ENCODE measurements at regions not wholly inside any gene's neighbourhood (a gene's known extent, or its start where the extent isn't known, plus 50 kb on each side); places are given as distances from the start of the nearest gene placed in this dataset.

DNA sequence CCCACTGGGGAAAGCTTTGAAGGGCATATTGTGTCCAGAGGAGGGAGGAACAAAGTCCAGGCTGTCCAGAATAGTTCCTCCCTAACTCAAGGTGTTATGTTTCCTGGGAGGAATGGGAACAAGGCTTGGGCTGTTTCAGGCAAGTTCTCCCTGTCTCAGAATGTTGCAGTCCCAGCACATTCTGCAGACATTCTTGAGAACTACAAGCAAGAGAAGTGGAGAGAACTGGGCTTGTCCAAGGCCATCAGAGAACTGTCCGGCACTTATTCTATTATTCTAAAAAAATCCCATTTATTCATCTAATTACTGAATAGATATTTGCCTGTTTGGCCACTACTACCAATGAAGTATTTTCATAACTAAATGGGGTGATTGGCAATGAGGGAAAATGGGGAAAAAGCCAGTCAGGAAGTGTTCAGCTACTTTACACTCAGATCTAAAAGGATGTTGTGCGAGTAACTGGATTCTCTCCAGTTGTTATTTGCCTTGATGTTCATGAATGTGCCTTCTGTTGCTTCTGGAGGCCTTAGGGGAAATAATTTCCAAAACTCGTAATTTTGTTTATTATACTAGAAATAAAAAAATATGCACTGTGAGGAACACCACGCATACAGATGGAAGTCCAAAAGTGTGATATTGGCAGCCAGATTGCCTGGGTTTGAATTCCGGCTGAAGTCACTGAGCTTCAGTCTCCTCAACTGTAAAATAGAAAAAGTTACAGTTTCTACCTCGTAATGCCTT is 300.1 kb upstream of the RND3 start:
- H3K27ac ChIP-seq (ENCODE audit: low read depth, low read length), result no peak overlapping the region
- H3K36me3 ChIP-seq (ENCODE audit: insufficient read depth, low read length), result no peaks in the 10 kb centered on the region
- no peaks in the 10 kb centered on the region for H3K27me3 ChIP-seq (ENCODE audit: control insufficient read depth in 1 of 2, insufficient read depth in 2 of 2, low read length in 2 of 2)
- no peak overlapping the region for H3K9ac ChIP-seq (ENCODE audit: low read length)
- H3K4me1 ChIP-seq (ENCODE audit: insufficient read depth, low read length), result no peaks in the 10 kb centered on the region
- peaks cover 4% of the 10 kb centered on the region for H3K9me3 ChIP-seq (ENCODE audit: low read length)
- no peak overlapping the region for H3K4me3 ChIP-seq (ENCODE audit: low read depth in 1 of 2, low read length in 2 of 2)

DNA sequence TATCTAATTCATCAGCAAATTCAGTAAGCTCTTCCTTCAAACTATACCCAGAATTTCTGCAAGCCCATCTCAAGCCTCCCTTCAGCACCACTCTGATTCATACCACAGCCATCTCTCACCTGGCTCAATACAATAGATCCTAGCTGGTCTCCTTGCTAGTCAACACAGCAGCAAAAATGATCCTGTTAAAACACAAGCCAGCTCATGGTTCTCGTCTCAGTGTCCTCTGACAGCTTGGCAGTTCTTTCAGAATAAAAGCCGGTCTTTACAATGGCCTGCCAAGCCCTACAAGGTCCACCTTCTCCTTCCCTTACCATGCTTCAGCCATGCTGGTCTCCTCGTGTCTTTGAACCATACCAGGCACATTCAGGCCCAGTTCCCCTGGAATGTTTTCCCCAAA is 296.9 kb upstream of the RND3 start:
- Histone ChIP-seq H3K9ac (ENCODE audit: low read length) (no peak overlapping the region), H3K4me3 (ENCODE audit: low read depth in 1 of 2, low read length in 2 of 2) (no peak overlapping the region)

DNA sequence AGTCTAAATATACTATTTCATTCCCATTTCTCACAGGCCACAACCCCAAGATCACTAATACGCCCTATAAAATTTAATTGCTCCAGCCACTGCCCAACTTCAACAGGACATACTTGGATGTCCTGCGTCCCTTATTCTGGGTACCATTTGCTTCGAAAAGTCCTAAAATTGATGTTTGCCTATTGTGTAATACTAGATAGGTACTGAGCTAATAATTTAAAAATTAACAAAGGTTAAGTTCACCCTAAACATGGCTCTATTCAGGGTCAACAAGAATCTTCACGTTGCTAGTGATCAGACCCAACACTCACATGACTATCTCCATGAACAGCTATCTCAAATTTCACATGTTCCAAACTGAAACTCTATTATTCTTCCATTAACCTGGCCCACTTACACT is 296.4 kb upstream of the RND3 start:
- Histone ChIP-seq H3K36me3 (ENCODE audit: insufficient read depth, low read length) (no peaks in the 10 kb centered on the region), H3K4me1 (ENCODE audit: insufficient read depth, low read length) (no peaks in the 10 kb centered on the region), H3K4me3 (ENCODE audit: low read depth in 1 of 2, low read length in 2 of 2) (no peak overlapping the region), H3K27me3 (ENCODE audit: control insufficient read depth in 1 of 2, insufficient read depth in 2 of 2, low read length in 2 of 2) (no peaks in the 10 kb centered on the region), H3K9ac (ENCODE audit: low read length) (no peak overlapping the region), H3K9me3 (ENCODE audit: low read length) (no peaks in the 10 kb centered on the region), H3K27ac (ENCODE audit: low read depth, low read length) (no peak overlapping the region)

More for the DNA sequence above, 296.9 kb upstream of the RND3 start:
- no peaks in the 10 kb centered on the region for H3K27me3 ChIP-seq (ENCODE audit: control insufficient read depth in 1 of 2, insufficient read depth in 2 of 2, low read length in 2 of 2)
- no peaks in the 10 kb centered on the region for H3K9me3 ChIP-seq (ENCODE audit: low read length)
- no peaks in the 10 kb centered on the region for H3K4me1 ChIP-seq (ENCODE audit: insufficient read depth, low read length)
- no peaks in the 10 kb centered on the region for H3K36me3 ChIP-seq (ENCODE audit: insufficient read depth, low read length)
- H3K27ac ChIP-seq (ENCODE audit: low read depth, low read length), result no peak overlapping the region

DNA sequence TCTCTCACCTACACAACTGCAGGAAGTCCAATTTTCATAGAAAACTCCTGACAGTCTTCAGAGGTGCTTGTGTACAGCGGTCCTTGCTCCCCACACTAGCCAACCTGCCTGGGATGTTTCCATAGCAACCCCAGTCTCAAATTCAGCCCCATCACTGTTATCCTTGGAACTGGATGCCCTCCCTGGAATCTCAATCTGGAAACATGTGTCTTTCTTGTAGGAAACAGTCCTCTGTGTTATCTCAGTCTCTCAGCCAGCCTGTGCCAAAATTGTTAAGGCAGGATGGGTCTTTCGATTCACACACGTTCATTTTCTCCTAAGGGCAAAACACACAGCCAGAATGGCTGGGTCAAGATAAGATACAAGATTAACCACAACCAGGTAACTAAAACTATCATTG is 295.5 kb upstream of the RND3 start:
- no peaks in the 10 kb centered on the region for H3K27me3 ChIP-seq (ENCODE audit: control insufficient read depth in 1 of 2, insufficient read depth in 2 of 2, low read length in 2 of 2)
- no peaks in the 10 kb centered on the region for H3K36me3 ChIP-seq (ENCODE audit: insufficient read depth, low read length)
- no peaks in the 10 kb centered on the region for H3K9me3 ChIP-seq (ENCODE audit: low read length)
- no peaks in the 10 kb centered on the region for H3K4me1 ChIP-seq (ENCODE audit: insufficient read depth, low read length)
- H3K4me3 ChIP-seq (ENCODE audit: low read depth in 1 of 2, low read length in 2 of 2), result no peak overlapping the region
- no peak overlapping the region for H3K9ac ChIP-seq (ENCODE audit: low read length)
- no peak overlapping the region for H3K27ac ChIP-seq (ENCODE audit: low read depth, low read length)

DNA sequence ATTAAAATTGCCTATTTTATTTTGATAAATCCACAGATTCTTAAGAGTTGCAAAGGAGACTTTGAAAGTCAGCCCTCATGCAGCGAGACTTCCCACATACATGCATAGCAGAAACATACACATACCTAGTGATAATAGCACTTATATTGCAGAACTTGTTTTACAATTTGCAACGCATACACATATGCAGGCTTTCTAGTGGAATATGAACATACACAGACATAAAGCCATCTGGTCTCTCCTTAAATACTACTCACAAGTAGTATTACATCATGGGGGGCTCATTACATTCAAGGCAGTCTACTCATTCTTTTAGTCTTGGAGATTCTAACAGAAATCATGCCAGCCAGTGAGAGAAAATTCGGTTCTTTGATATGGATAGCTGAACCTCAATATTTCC is 295.1 kb upstream of the RND3 start:
- H3K9ac ChIP-seq (ENCODE audit: low read length), result no peak overlapping the region
- H3K4me3 ChIP-seq (ENCODE audit: low read depth in 1 of 2, low read length in 2 of 2), result no peak overlapping the region
- no peaks in the 10 kb centered on the region for H3K27me3 ChIP-seq (ENCODE audit: control insufficient read depth in 1 of 2, insufficient read depth in 2 of 2, low read length in 2 of 2)
- no peaks in the 10 kb centered on the region for H3K4me1 ChIP-seq (ENCODE audit: insufficient read depth, low read length)
- H3K36me3 ChIP-seq (ENCODE audit: insufficient read depth, low read length), result no peaks in the 10 kb centered on the region
- H3K27ac ChIP-seq (ENCODE audit: low read depth, low read length), result no peak overlapping the region
- H3K9me3 ChIP-seq (ENCODE audit: low read length), result no peaks in the 10 kb centered on the region

DNA sequence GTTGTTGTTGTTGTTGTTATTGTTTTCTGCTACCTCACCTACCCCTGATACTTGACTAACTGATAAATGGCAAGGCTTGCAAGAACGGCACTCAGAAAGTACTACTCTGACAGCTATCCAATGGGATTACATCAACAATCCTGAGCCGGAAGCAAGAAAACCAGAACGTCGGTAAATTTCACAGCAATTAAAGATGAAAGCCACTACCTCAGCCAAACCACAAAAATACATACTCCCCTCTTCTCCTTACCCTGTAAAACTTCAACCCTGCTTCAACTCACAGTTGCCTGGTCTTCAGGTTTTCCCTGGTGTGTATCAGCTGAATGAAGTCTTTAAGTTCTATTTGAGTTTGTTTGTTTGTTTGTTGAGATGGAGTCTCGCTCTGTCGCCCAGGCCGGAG is 293.7 kb upstream of the RND3 start:
- Histone ChIP-seq H3K27ac (ENCODE audit: low read depth, low read length) (no peak overlapping the region), H3K36me3 (ENCODE audit: insufficient read depth, low read length) (no peaks in the 10 kb centered on the region), H3K4me3 (ENCODE audit: low read depth in 1 of 2, low read length in 2 of 2) (no peak overlapping the region), H3K9ac (ENCODE audit: low read length) (no peak overlapping the region), H3K4me1 (ENCODE audit: insufficient read depth, low read length) (no peaks in the 10 kb centered on the region), H3K27me3 (ENCODE audit: control insufficient read depth in 1 of 2, insufficient read depth in 2 of 2, low read length in 2 of 2) (no peaks in the 10 kb centered on the region), H3K9me3 (ENCODE audit: low read length) (no peaks in the 10 kb centered on the region)

DNA sequence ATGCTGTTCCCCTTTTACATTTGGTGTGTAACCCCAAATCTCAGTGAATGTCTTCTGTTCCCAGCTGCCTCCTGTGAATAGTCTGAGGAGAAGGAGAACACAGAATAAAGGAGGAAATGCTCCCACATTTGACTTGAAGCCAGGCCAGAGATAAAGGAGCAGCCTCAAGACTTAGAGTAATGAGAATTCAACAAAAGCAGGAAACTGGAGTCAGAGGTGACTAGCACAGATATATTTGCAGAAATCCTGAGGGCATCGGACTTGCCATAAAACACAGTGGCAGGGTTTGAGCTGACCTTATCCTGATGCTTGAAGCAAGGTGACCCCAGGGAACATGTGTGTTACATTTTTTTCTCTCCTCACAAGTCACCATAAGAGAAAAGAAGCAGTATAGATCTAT is 291.4 kb upstream of the RND3 start:
- H3K27ac ChIP-seq (ENCODE audit: low read depth, low read length), result no peak overlapping the region
- no peak overlapping the region for H3K4me3 ChIP-seq (ENCODE audit: low read depth in 1 of 2, low read length in 2 of 2)
- no peaks in the 10 kb centered on the region for H3K4me1 ChIP-seq (ENCODE audit: insufficient read depth, low read length)
- no peaks in the 10 kb centered on the region for H3K27me3 ChIP-seq (ENCODE audit: control insufficient read depth in 1 of 2, insufficient read depth in 2 of 2, low read length in 2 of 2)
- H3K36me3 ChIP-seq (ENCODE audit: insufficient read depth, low read length), result no peaks in the 10 kb centered on the region
- no peak overlapping the region for H3K9ac ChIP-seq (ENCODE audit: low read length)
- H3K9me3 ChIP-seq (ENCODE audit: low read length), result no peaks in the 10 kb centered on the region

DNA sequence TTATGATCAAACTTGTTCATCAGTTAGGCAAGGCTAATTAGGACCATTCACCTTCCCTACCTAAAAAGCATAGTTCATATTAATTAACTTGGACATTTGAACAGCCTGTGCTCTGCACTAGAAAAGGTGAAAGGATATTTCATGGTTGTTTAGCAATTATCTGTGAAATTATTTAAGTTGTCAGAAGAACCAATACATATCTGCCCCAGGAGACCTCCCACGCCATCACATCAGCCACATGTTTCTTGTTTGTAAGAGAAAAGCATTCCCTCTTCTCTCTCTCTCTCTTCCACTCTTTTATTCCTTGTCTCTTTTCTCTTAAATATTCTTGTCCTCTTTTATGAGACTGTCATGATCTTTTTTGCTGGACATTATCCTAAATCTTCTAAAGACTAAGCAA is 282.0 kb upstream of the RND3 start:
- H3K4me3 ChIP-seq (ENCODE audit: low read depth in 1 of 2, low read length in 2 of 2), result no peak overlapping the region
- H3K4me1 ChIP-seq (ENCODE audit: insufficient read depth, low read length), result no peaks in the 10 kb centered on the region
- no peak overlapping the region for H3K9ac ChIP-seq (ENCODE audit: low read length)
- H3K27ac ChIP-seq (ENCODE audit: low read depth, low read length), result no peak overlapping the region
- no peaks in the 10 kb centered on the region for H3K36me3 ChIP-seq (ENCODE audit: insufficient read depth, low read length)
- H3K9me3 ChIP-seq (ENCODE audit: low read length), result no peaks in the 10 kb centered on the region
- no peaks in the 10 kb centered on the region for H3K27me3 ChIP-seq (ENCODE audit: control insufficient read depth in 1 of 2, insufficient read depth in 2 of 2, low read length in 2 of 2)

DNA sequence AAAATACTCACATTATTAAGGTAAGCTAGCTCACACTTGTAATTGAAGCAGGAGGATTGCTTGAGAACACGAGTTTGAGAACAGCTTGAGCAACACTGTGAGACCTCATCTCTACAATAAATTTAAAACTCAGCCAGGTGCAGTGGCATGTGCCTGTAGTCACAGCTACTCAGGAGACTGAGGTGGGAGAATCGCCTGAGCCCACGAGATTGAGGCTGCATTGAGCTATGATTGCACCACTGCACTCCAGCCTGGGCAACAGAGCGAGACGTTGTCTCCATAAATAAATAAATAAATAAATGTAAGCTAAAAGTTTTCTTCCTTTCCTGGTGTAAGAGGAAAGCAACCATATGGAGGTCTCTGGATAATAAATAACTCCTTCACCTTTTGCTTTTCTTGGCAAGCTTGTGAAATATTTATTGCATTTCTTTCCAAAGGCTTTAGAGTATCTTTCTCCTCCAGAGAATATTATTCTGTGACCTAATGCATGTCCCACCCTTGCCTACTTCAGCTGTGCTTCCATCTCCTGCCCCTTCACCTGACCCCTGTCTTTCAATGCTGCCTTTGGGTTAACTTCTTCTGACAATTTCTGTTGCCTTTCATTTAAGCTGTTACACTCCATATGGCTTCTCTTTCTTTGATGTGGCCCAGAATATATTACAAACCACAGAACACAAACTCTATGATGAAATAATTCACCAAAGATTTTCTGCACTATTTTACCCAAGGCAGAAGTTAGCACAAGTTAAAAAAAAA is 280.7 kb upstream of the RND3 start:
- H3K27me3 ChIP-seq (ENCODE audit: control insufficient read depth in 1 of 2, insufficient read depth in 2 of 2, low read length in 2 of 2), result no peaks in the 10 kb centered on the region
- no peak overlapping the region for H3K4me3 ChIP-seq (ENCODE audit: low read depth in 1 of 2, low read length in 2 of 2)
- H3K27ac ChIP-seq (ENCODE audit: low read depth, low read length), result no peak overlapping the region
- no peak overlapping the region for H3K9ac ChIP-seq (ENCODE audit: low read length)
- no peaks in the 10 kb centered on the region for H3K4me1 ChIP-seq (ENCODE audit: insufficient read depth, low read length)
- no peaks in the 10 kb centered on the region for H3K36me3 ChIP-seq (ENCODE audit: insufficient read depth, low read length)
- H3K9me3 ChIP-seq (ENCODE audit: low read length), result no peaks in the 10 kb centered on the region

DNA sequence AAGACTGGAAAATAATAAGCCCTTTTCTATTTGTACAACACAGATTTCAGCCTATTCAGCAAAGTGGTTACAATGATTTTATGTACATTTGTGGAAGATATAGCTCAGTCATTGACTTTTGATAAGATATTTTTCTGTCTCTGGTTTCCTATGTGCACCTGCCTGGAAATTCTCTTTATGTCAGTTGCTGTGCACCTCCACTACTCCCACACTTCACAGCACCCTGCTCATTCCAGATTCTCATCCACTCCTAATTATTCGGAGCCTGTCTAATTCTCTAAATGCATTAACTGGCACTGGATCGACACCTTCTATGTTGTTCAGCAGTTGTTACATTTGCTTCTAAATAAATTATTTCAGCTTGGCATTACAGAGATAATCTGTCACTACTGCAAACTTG is 275.1 kb upstream of the RND3 start:
- H3K4me1 ChIP-seq (ENCODE audit: insufficient read depth, low read length), result no peaks in the 10 kb centered on the region
- H3K4me3 ChIP-seq (ENCODE audit: low read depth in 1 of 2, low read length in 2 of 2), result no peak overlapping the region
- H3K9me3 ChIP-seq (ENCODE audit: low read length), result no peaks in the 10 kb centered on the region
- H3K27me3 ChIP-seq (ENCODE audit: control insufficient read depth in 1 of 2, insufficient read depth in 2 of 2, low read length in 2 of 2), result no peaks in the 10 kb centered on the region
- no peak overlapping the region for H3K27ac ChIP-seq (ENCODE audit: low read depth, low read length)
- H3K36me3 ChIP-seq (ENCODE audit: insufficient read depth, low read length), result no peaks in the 10 kb centered on the region
- H3K9ac ChIP-seq (ENCODE audit: low read length), result no peak overlapping the region

DNA sequence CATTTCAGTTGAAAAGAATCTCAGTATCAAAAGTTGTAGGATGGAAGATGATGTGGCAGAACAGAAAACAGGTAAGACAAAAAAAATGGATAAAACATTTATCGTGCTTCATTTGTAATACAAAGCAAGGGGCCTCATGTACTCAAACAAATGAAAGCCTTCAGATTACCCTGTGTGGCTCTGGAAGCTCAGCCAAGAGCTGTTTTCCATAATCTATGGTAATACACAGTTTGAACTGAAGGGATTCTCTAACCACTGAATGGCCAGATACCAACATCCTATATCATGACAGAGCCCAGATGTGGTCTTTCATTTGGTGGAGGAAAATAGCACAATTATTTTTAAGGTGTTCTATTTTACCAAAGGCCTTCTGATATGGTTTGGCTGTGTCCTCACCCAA is 272.1 kb upstream of the RND3 start:
- H3K9me3 ChIP-seq (ENCODE audit: low read length), result no peaks in the 10 kb centered on the region
- no peaks in the 10 kb centered on the region for H3K36me3 ChIP-seq (ENCODE audit: insufficient read depth, low read length)
- H3K9ac ChIP-seq (ENCODE audit: low read length), result no peak overlapping the region
- H3K4me3 ChIP-seq (ENCODE audit: low read depth in 1 of 2, low read length in 2 of 2), result no peak overlapping the region
- H3K4me1 ChIP-seq (ENCODE audit: insufficient read depth, low read length), result no peaks in the 10 kb centered on the region
- H3K27ac ChIP-seq (ENCODE audit: low read depth, low read length), result no peak overlapping the region
- no peaks in the 10 kb centered on the region for H3K27me3 ChIP-seq (ENCODE audit: control insufficient read depth in 1 of 2, insufficient read depth in 2 of 2, low read length in 2 of 2)

DNA sequence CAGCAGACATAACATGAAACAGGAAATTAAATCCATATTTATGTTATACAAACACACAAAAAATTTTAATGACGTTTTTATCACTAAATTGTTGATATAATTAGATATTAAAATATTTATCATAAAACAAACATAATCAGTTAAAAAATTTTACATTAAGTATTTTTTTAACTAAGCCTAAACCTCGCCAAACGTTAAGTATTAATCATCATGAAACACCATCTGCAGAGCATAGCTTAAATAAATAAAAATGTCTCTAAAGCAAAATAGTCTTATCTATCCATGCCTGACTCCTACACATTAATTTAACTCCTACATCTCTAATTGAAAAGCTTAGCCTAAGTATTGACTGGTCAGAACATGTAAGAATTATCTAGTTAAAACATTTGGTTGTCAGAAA is 271.6 kb upstream of the RND3 start:
- H3K27me3 ChIP-seq (ENCODE audit: control insufficient read depth in 1 of 2, insufficient read depth in 2 of 2, low read length in 2 of 2), result no peaks in the 10 kb centered on the region
- H3K4me3 ChIP-seq (ENCODE audit: low read depth in 1 of 2, low read length in 2 of 2), result no peak overlapping the region
- H3K9me3 ChIP-seq (ENCODE audit: low read length), result no peaks in the 10 kb centered on the region
- no peak overlapping the region for H3K9ac ChIP-seq (ENCODE audit: low read length)
- no peaks in the 10 kb centered on the region for H3K4me1 ChIP-seq (ENCODE audit: insufficient read depth, low read length)
- no peaks in the 10 kb centered on the region for H3K36me3 ChIP-seq (ENCODE audit: insufficient read depth, low read length)
- no peak overlapping the region for H3K27ac ChIP-seq (ENCODE audit: low read depth, low read length)
